H1 (cell line): ENCODE measurements at regions not wholly inside any gene's neighbourhood (a gene's known extent, or its start where the extent isn't known, plus 50 kb on each side); places are given as distances from the start of the nearest gene placed in this dataset.

Source experiments
- CTCF ChIA-PET: fragments of 300-600 bp; sonication (Branson Sonifier 250); formaldehyde crosslinking; loops from one replicate; lab custom pipeline; 2021; ENCODE audit not compliant: partially characterized antibody; lab: Charles Lee
- POLR2A ChIA-PET: fragments of 300-600 bp; sonication (Branson Sonifier 250); formaldehyde crosslinking; loops from one replicate; lab custom pipeline; 2021; ENCODE audit warnings: inconsistent platforms; ENCODE audit not compliant: partially characterized antibody; lab: Charles Lee
- DNase-seq, 2 experiments: peaks; one replicate each; pipeline versions ENCODE4 v3.0.0 to v3.0.0-alpha.2; 2010 to 2022; ENCODE audit warnings: low spot score in 2 of 2, low read depth in 1 of 2, mixed read lengths in 1 of 2
- FAIRE-seq: peaks from 2 replicates; lab custom pipeline; 2011; peaks lifted over from hg19 to GRCh38; lab: Jason Lieb, UNC
- H2AFZ ChIP-seq: 2 replicates; pipeline ENCODE4 v1.8.1; 2012; ENCODE audit warnings: low read length, inconsistent platforms
- H2AK5ac ChIP-seq: 2 replicates; pipeline ENCODE4 v1.6.1; 2013; ENCODE audit warnings: low read depth, low read length
- H2BK120ac ChIP-seq: replicated peaks from 2 replicates; pipeline ENCODE3; 2013; ENCODE audit warnings: low read depth, low read length, inconsistent platforms
- H2BK12ac ChIP-seq: 2 replicates; pipeline ENCODE4 v1.6.1; 2013; ENCODE audit warnings: low read depth, low read length
- H2BK15ac ChIP-seq: 2 replicates; pipeline ENCODE4 v1.6.1; 2013; ENCODE audit warnings: low read length
- H2BK20ac ChIP-seq: 2 replicates; pipeline ENCODE4 v1.6.1; 2013; ENCODE audit warnings: low read length
- H2BK5ac ChIP-seq: 2 replicates; pipeline ENCODE4 v1.6.1; 2013; ENCODE audit warnings: low read depth, low read length
- H3K14ac ChIP-seq: 2 replicates; pipeline ENCODE4 v1.6.1; 2013; ENCODE audit warnings: inconsistent platforms; ENCODE audit not compliant: insufficient read length
- H3K18ac ChIP-seq: 2 replicates; pipeline ENCODE4 v1.6.1; 2013; ENCODE audit warnings: low read length; ENCODE audit errors: extremely low read depth
- H3K23ac ChIP-seq: 2 replicates; pipeline ENCODE4 v1.6.1; 2013; ENCODE audit warnings: inconsistent platforms; ENCODE audit not compliant: insufficient read length
- H3K23me2 ChIP-seq: 2 replicates; pipeline ENCODE4 v1.6.1; 2013; ENCODE audit warnings: low read depth, low read length
- H3K27ac ChIP-seq: 2 replicates; pipeline ENCODE4 v1.6.1; 2011; ENCODE audit warnings: low read depth, low read length, inconsistent platforms
- H3K27me3 ChIP-seq, 4 experiments: replicated peaks in 1 of 4; 1 replicate in 1 of 4; 2 replicates in 3 of 4; pipeline versions ENCODE4 v1.6.1 to v1.8.1; 2011 to 2013; ENCODE audit warnings: low read length in 3 of 4, mild to moderate bottlenecking in 3 of 4, inconsistent platforms in 2 of 4, mixed read lengths in 2 of 4, moderate library complexity in 1 of 4; ENCODE audit not compliant: control insufficient read depth in 3 of 4, insufficient read depth in 3 of 4; ENCODE audit errors: extremely low read depth in 1 of 4
- H3K36me3 ChIP-seq, 4 experiments: 2 replicates each; pipeline versions ENCODE4 v1.6.1 to v1.8.1; 2011 to 2013; ENCODE audit warnings: mild to moderate bottlenecking in 4 of 4, low read length in 3 of 4, moderate library complexity in 2 of 4, control low read depth in 1 of 4, inconsistent platforms in 1 of 4; ENCODE audit not compliant: insufficient read depth in 4 of 4, control insufficient read depth in 2 of 4
- H3K4ac ChIP-seq: replicated peaks from 2 replicates; pipeline ENCODE3; 2013; ENCODE audit warnings: low read length, low read depth, mixed read lengths, inconsistent platforms; ENCODE audit not compliant: insufficient read length
- H3K4me1 ChIP-seq, 4 experiments: replicated peaks in 1 of 4; 1 replicate in 1 of 4; 2 replicates in 3 of 4; pipeline versions ENCODE4 v1.6.1 to v1.8.1; 2011 to 2013; ENCODE audit warnings: low read length in 3 of 4, inconsistent platforms in 2 of 4, mixed read lengths in 1 of 4; ENCODE audit not compliant: insufficient read depth in 4 of 4, control insufficient read depth in 3 of 4
- H3K4me2 ChIP-seq, 2 experiments: 2 replicates each; pipeline versions ENCODE4 v1.6.1 to v1.8.1; 2011 to 2013; ENCODE audit warnings: low read depth in 2 of 2, low read length in 2 of 2, control low read depth in 1 of 2, inconsistent platforms in 1 of 2, mild to moderate bottlenecking in 1 of 2; ENCODE audit not compliant: insufficient read depth in 1 of 2
- H3K4me3 ChIP-seq, 4 experiments: fragments of 200-600, 300-600 bp in 1 of 4; sonication (generic), shearing (Covaris generic), sonication (Bioruptor Twin) in 1 of 4; 2 replicates each; pipeline versions ENCODE4 v1.5.1 to v1.8.1; 2011 to 2016; ENCODE audit warnings: low read length in 4 of 4, low read depth in 3 of 4, control low read depth in 2 of 4, inconsistent platforms in 2 of 4, mild to moderate bottlenecking in 2 of 4, mixed read lengths in 1 of 4, moderate library complexity in 1 of 4; ENCODE audit not compliant: insufficient read depth in 2 of 4; ENCODE audit errors: extremely low read depth in 1 of 4
- H3K56ac ChIP-seq: replicated peaks from 2 replicates; pipeline ENCODE3; 2013; ENCODE audit warnings: low read depth, mild to moderate bottlenecking, mixed read lengths, low read length, inconsistent platforms; ENCODE audit not compliant: insufficient read length
- H3K79me1 ChIP-seq: 2 replicates; pipeline ENCODE4 v1.6.1; 2013; ENCODE audit warnings: low read depth, low read length, control low read depth
- H3K79me2 ChIP-seq, 2 experiments: 2 replicates each; pipeline versions ENCODE4 v1.6.1 to v1.8.1; 2012 to 2013; ENCODE audit warnings: low read length in 2 of 2, mild to moderate bottlenecking in 2 of 2, inconsistent platforms in 1 of 2; ENCODE audit not compliant: insufficient read depth in 2 of 2, control insufficient read depth in 1 of 2
- H3K9ac ChIP-seq, 4 experiments: replicated peaks in 1 of 4; 1 replicate in 1 of 4; 2 replicates in 3 of 4; pipeline versions ENCODE4 v1.6.1 to v1.8.1; 2011 to 2013; ENCODE audit warnings: low read depth in 3 of 4, low read length in 3 of 4, control low read depth in 2 of 4, mild to moderate bottlenecking in 2 of 4, moderate library complexity in 2 of 4, inconsistent platforms in 1 of 4; ENCODE audit errors: extremely low read depth in 1 of 4
- H3K9me3 ChIP-seq, 2 experiments: 2 replicates each; pipeline versions ENCODE4 v1.6.1 to v1.8.1; 2012 to 2013; ENCODE audit warnings: mild to moderate bottlenecking in 2 of 2, moderate library complexity in 2 of 2, control low read depth in 1 of 2, inconsistent platforms in 1 of 2, low read depth in 1 of 2, low read length in 1 of 2, mixed read lengths in 1 of 2; ENCODE audit not compliant: insufficient read depth in 2 of 2
- H4K20me1 ChIP-seq, 2 experiments: replicated peaks in 1 of 2; 2 replicates each; pipeline versions ENCODE3 to v1.8.1; 2011 to 2013; ENCODE audit warnings: inconsistent platforms in 2 of 2, low read length in 2 of 2, mild to moderate bottlenecking in 1 of 2; ENCODE audit not compliant: insufficient read depth in 2 of 2, control insufficient read depth in 1 of 2
- H4K5ac ChIP-seq: 2 replicates; pipeline ENCODE4 v1.6.1; 2013; ENCODE audit warnings: low read length, low read depth, mixed read lengths, inconsistent platforms; ENCODE audit not compliant: insufficient read length
- H4K8ac ChIP-seq: 2 replicates; pipeline ENCODE4 v1.8.0; 2013; ENCODE audit warnings: mild to moderate bottlenecking, moderate library complexity, low read length, inconsistent platforms; ENCODE audit not compliant: insufficient read depth; ENCODE audit errors: extremely low read depth
- H4K91ac ChIP-seq: replicated peaks from 2 replicates; pipeline ENCODE3; 2013; ENCODE audit warnings: low read length, mixed read lengths, inconsistent platforms; ENCODE audit not compliant: insufficient read length
- ASH2L ChIP-seq: fragments of 200-600, 300-600 bp; sonication (generic); IDR thresholded peaks from one replicate; pipeline ENCODE4 v1.7.1; 2017; ENCODE audit warnings: low read length
- BCL11A ChIP-seq, 2 experiments: IDR thresholded peaks; one replicate each; pipeline ENCODE4 v1.6.1; 2011; ENCODE audit warnings: low read depth in 2 of 2, low read length in 2 of 2, mild to moderate bottlenecking in 2 of 2
- CEBPB ChIP-seq: IDR thresholded peaks from 2 replicates; pipeline ENCODE4 v1.6.1; 2012; ENCODE audit warnings: low read depth, low read length
- CHD1 ChIP-seq: IDR thresholded peaks from 2 replicates; pipeline ENCODE4 v1.6.1; 2012; ENCODE audit warnings: low read depth, low read length, improper control_type of control experiment
- HDAC6 ChIP-seq: IDR thresholded peaks from one replicate; pipeline ENCODE4 v1.7.1; 2012; ENCODE audit warnings: low read depth, mild to moderate bottlenecking, inconsistent platforms, low read length, moderate library complexity
- NANOG ChIP-seq: IDR thresholded peaks from 2 replicates; pipeline ENCODE4 v1.6.1; 2011; ENCODE audit warnings: low read length, low read depth, mild to moderate bottlenecking, inconsistent platforms; ENCODE audit not compliant: insufficient read depth, poor library complexity, severe bottlenecking
- NRF1 ChIP-seq: IDR thresholded peaks from 2 replicates; pipeline ENCODE4 v1.6.1; 2011; ENCODE audit warnings: mild to moderate bottlenecking, low read depth, low read length, improper control_type of control experiment
- POLR2A ChIP-seq, 2 experiments: IDR thresholded peaks; 1 replicate in 1 of 2; 2 replicates in 1 of 2; pipeline ENCODE4 v1.6.1; 2011; ENCODE audit warnings: low read depth in 2 of 2, low read length in 2 of 2, mild to moderate bottlenecking in 2 of 2; ENCODE audit errors: control extremely low read depth in 1 of 2
- RAD21 ChIP-seq, 2 experiments: IDR thresholded peaks in 1 of 2; conservative IDR thresholded peaks in 1 of 2; 2 replicates each; pipeline ENCODE4 v1.6.1; 2011; ENCODE audit warnings: low read depth in 2 of 2, low read length in 2 of 2, improper control_type of control experiment in 1 of 2, inconsistent platforms in 1 of 2, mild to moderate bottlenecking in 1 of 2, moderate library complexity in 1 of 2
- RBBP5 ChIP-seq: IDR thresholded peaks from 2 replicates; pipeline ENCODE4 v1.7.1; 2012; ENCODE audit warnings: low read depth, mild to moderate bottlenecking, inconsistent platforms, low read length, moderate library complexity, borderline replicate concordance
- RNF2 ChIP-seq: fragments of 200-900, 300-1000 bp; sonication (generic); IDR thresholded peaks from 2 replicates; pipeline ENCODE4 v1.7.1; 2016; ENCODE audit warnings: borderline replicate concordance, low read depth, mild to moderate bottlenecking, antibody characterized with exemption, low read length; ENCODE audit not compliant: poor library complexity, severe bottlenecking; ENCODE audit errors: missing control alignments
- SAP30 ChIP-seq: fragments of 300-600 bp; sonication (generic); IDR thresholded peaks from 2 replicates; pipeline ENCODE4 v1.7.1; 2012; ENCODE audit warnings: low read length, moderate library complexity, mild to moderate bottlenecking, inconsistent platforms; ENCODE audit not compliant: insufficient read depth, insufficient replicate concordance
- SIRT6 ChIP-seq: IDR thresholded peaks from one replicate; pipeline ENCODE4 v1.7.1; 2012; ENCODE audit warnings: low read length, inconsistent platforms
- SP2 ChIP-seq: IDR thresholded peaks from 2 replicates; pipeline ENCODE4 v1.6.1; 2012; ENCODE audit warnings: mild to moderate bottlenecking, low read length, inconsistent platforms
- SRF ChIP-seq: IDR thresholded peaks from 2 replicates; pipeline ENCODE4 v1.6.1; 2011; ENCODE audit warnings: mild to moderate bottlenecking, low read depth, low read length, moderate library complexity
- WGBS, 2 experiments: shearing (Covaris generic) in 1 of 2; methylation state at CpG; one replicate each; pipeline versions ENCODE4 v1.1.6 to v1.1.7; 2013 to 2015; ENCODE audit warnings: low lambda C conversion rate in 2 of 2, mixed read lengths in 2 of 2, inconsistent platforms in 1 of 2, low coverage in 1 of 2, missing lambda C conversion rate in 1 of 2; ENCODE audit not compliant: insufficient replicate concordance in 2 of 2, insufficient coverage in 1 of 2, insufficient read length in 1 of 2; ENCODE audit errors: extremely low coverage in 1 of 2, missing lambda C conversion rate in 1 of 2; 5-methylcytosine and 5-hydroxymethylcytosine counted together

DNA sequence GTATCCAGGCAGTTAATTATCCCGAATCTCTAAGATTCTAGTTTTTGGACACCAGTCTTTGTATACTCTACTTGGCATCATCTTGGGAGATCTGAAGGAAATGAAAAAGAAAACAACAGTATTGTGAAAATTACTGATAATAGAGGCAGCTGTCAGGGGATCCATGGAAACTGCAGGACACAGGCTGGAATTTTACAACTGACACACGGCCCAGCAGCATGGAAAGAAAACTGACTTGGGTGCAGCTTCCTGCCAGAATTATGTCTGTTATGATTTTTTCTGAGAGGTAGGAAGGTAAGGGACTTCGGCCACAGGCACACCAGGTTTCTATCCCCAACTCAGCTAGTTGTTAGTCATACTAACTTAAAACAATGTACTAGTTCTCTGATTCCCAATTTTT lies 57.7 kb upstream of the ERBB4 start:
- WGBS, 2 experiments: 86% methylated on average over 3 of the region's 3 CpGs; no CpG with 5 or more reads in 1 of the 2 experiments
- DNase-seq (no peak), FAIRE-seq (no peak)
- Histone ChIP-seq H3K14ac (no peak overlapping the region), H3K36me3 (no peaks in the 10 kb centered on the region), H3K9me3 (no peaks in the 10 kb centered on the region), H2BK120ac (no peak overlapping the region), H3K4me1 (no peaks in the 10 kb centered on the region), H3K79me2 (no peaks in the 10 kb centered on the region), H3K9ac (no peak overlapping the region), H3K23ac (no peak overlapping the region), H2BK20ac (no peak overlapping the region), H4K91ac (no peak overlapping the region), H3K4ac (no peak overlapping the region), H2AK5ac (no peak overlapping the region), H4K5ac (no peak overlapping the region), H2BK15ac (no peak overlapping the region), H3K4me3 (no peak overlapping the region), H2BK12ac (no peak overlapping the region), H3K27me3 (no peaks in the 10 kb centered on the region), H4K20me1 (no peaks in the 10 kb centered on the region), H3K4me2 (no peak overlapping the region), H2AFZ (no peak overlapping the region), H3K56ac (no peak overlapping the region), H3K79me1 (no peaks in the 10 kb centered on the region), H2BK5ac (no peak overlapping the region), H3K18ac (no peak overlapping the region), H3K23me2 (no peaks in the 10 kb centered on the region), H4K8ac (no peak overlapping the region), H3K27ac (no peak overlapping the region)
- POLR2A ChIA-PET: no interaction called here
- CTCF ChIA-PET: interaction anchor here (1.0 to 1.4 kb wide), 2 partner anchors 15 to 26 kb away, joined by 3 to 4 read pairs; no protein-coding TSS in a partner anchor
- TF ChIP-seq RBBP5: no peak
- TF ChIP-seq CEBPB: no peak
- no peak for TF ChIP-seq SIRT6
- TF ChIP-seq POLR2A (IDR thresholded peaks at IDR 0.05; ENCODE audit: control extremely low read depth in 1 of 2, low read depth in 2 of 2, low read length in 2 of 2): no peak
- TF ChIP-seq SAP30: no peak
- no peak for TF ChIP-seq RAD21 (IDR thresholded peaks at IDR 0.05 in 1 of 2, conservative IDR thresholded peaks at IDR 0.05 in 1 of 2; ENCODE audit: low read depth in 2 of 2, low read length in 2 of 2)
- TF ChIP-seq NANOG: no peak
- TF ChIP-seq SP2: no peak
- TF ChIP-seq RNF2: no peak
- TF ChIP-seq ASH2L: no peak
- no peak for TF ChIP-seq SRF
- TF ChIP-seq CHD1: no peak
- TF ChIP-seq BCL11A (IDR thresholded peaks at IDR 0.05; ENCODE audit: low read depth in 2 of 2, low read length in 2 of 2): no peak
- no peak for TF ChIP-seq HDAC6
- TF ChIP-seq NRF1: no peak
